Activated CD8-positive, alpha-beta memory T cell treated with anti-CD3 and anti-CD28 coated beads for 48 hours (primary cell): ENCODE measurements at regions not wholly inside any gene's neighbourhood (a gene's known extent, or its start where the extent isn't known, plus 50 kb on each side); places are given as distances from the start of the nearest gene placed in this dataset.
A peak's percentile ranks its signal among the peaks of the same experiment; 100 is the strongest.
"Not testable (repeated sequence)": the region's sequence is repeated elsewhere in the genome, so short reads cannot be mapped to it uniquely, and the experiment has no call there.

ENCODE experiments used
- DNase-seq, 3 experiments: peaks; one replicate each; pipeline ENCODE4 v3.0.0-alpha.2; 2020; ENCODE audit warnings: low read depth in 2 of 3, low spot score in 2 of 3

GRCh38 chr17:52465407-52465806, 306.9 kb upstream of the CA10 start:
- no peak for DNase-seq

GRCh38 chr17:52451294-52451861, 292.9 kb upstream of the CA10 start:
- DNase-seq, result no peak

GRCh38 chr17:52442350-52442749, 283.8 kb upstream of the CA10 start:
- DNase-seq, result no peak

- no peak for DNase-seq
These were observed 262.1 kb upstream of the CA10 start for GRCh38 chr17:52420555-52421078.

GRCh38 chr17:52419229-52419641, 260.7 kb upstream of the CA10 start:
- no peak for DNase-seq

DNA sequence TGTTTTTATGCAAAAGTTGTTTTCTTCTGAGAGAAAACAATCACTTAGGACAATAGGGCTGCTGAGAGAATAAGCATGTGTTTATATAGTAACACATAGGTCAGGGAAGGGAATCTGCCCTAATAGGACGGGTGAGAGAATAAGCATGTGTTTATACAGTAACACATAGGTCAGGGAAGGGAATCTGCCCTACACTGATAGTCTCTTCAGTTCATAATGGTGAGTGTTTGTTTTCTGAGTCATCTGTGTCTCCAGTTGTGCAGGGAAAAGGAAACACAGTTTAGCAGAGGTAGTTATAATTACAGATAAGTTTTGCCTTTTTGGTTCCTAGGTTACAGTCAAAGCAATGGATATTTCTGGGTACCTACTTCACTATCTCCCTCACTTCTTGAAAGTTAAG, 252.3 kb upstream of the CA10 start:
- DNase-seq, result no peak

GRCh38 chr17:52409222-52409621, 250.7 kb upstream of the CA10 start:
- not testable (repeated sequence) for DNase-seq

GRCh38 chr17:52395308-52395707, 236.8 kb upstream of the CA10 start:
- DNase-seq, result no peak

DNA sequence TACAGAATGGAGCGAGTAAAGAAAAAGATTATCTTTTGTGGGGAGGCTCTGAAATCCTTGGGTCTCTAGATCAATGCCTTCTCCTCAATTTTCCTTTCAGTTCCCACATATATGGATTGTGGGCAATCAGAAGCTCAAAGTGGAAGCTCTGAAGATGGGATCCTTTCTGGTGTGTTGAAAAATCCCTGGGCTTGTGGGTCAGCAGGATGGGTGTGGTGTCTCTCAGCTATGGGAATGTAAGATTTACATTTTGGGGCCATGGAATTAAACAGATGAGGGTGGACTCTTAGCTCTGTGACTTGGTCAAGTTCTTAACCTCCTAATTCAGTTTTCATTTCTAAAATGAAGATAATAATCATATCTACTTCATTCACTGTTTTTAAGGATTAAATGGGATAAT, 231.9 kb upstream of the CA10 start:
- DNase-seq, result no peak

- DNase-seq, result no peak
These were observed 231.1 kb upstream of the CA10 start for GRCh38 chr17:52389632-52390031.

GRCh38 chr17:52388941-52389340, 230.4 kb upstream of the CA10 start:
- no peak for DNase-seq

GRCh38 chr17:52384695-52385094, 226.2 kb upstream of the CA10 start:
- DNase-seq, result no peak

- peak in 1 of 3 experiments; percentile 1 for DNase-seq
These were observed 225.1 kb upstream of the CA10 start for GRCh38 chr17:52383493-52384100.

GRCh38 chr17:52378860-52379259, 220.3 kb upstream of the CA10 start:
- no peak for DNase-seq

- no peak for DNase-seq
These were observed 217.6 kb upstream of the CA10 start for GRCh38 chr17:52376137-52376536.

DNA sequence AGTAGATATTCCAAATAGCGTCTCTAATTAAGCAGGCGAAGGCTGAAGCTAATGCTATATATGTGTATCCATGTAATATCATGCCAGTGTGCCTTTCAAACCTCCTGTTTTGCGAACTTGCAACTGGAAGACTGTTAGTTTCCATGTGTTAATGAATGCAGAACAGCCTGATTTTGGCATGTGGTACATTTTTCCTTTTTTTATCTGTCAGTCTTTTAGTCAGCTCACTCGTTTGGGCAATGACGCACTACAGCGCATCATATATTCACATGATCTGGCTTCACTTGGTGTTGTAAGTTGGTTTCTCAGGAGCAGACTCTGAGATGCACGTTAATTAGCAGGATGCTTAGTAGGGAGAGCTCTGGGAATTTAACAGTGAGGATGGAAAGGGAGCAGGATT, 210.4 kb upstream of the CA10 start:
- DNase-seq, result no peak

DNA sequence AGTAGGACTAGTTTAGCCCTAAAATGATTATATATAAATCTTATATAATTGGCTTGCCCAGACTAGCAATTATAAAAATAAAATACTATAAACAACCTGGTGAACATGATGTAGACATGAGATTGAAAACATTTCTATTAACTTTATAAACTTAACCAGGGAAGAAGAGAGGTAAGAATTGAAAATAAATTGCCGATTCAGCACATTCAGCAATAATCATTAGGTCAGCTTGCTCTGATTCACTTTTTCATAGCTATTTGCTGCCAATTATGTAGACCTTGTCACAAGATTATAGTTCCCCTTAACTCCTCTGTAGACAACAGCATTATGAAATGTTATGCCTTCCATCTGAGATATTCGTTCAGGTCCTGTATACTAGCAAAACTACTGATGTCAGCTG, 199.3 kb upstream of the CA10 start:
- DNase-seq, result no peak

- no peak for DNase-seq
These were observed 178.3 kb upstream of the CA10 start for GRCh38 chr17:52336796-52337195.

DNA sequence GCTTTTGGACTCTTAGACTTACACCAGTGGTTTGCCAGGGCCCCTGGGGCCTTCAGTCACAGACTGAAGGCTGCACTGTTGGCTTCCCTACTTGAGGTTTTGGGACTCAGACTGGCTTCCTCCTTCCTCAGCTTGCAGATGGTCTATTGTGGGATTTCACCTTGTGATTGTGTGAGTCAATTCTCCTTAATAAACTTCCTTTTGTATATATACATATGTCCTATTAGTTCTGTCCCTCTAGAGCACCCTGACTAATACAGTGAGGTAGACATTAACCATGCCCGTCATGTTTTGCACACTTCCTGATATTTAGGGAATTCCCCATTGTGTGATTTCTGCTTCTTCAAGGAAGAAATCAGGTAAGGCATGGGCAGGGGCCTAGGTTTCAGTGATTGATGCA, 147.8 kb upstream of the CA10 start:
- no peak for DNase-seq

- no peak for DNase-seq
These were observed 140.4 kb upstream of the CA10 start for GRCh38 chr17:52298881-52299280.

- no peak for DNase-seq
These were observed 138.9 kb upstream of the CA10 start for GRCh38 chr17:52297230-52298010.

DNA sequence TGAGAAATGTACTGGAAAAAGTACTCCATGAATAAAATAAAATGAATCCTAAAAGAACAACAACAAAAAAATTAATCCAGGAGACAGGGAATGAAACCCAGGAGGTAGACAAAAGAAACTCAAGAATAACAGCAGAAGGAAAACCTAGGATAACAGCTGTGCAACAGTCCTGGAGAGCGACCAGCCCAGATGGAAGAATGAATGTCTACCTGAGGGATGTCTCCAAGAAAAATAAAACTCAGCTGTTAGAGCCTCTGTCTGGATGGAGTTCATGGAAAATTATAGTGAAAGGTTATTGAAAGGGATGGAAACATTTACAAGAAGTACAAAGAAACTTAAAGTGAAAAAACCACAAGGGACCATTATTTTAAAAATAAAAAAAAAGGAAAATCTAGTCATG, 135.8 kb upstream of the CA10 start:
- no peak for DNase-seq
